Prostate gland (tissue), 2 donors: ENCODE measurements at regions not wholly inside any gene's neighbourhood (a gene's known extent, or its start where the extent isn't known, plus 50 kb on each side); places are given as distances from the start of the nearest gene placed in this dataset.

ENCODE experiments used
- DNase-seq: peaks from one replicate; pipeline ENCODE4 v3.0.0-alpha.2; 2019; ENCODE audit warnings: low spot score
- H3K27ac ChIP-seq, 2 donors: fragments of 200-600 bp; sonication (generic); 2 replicates each; pipeline ENCODE4 v1.5.1; 2017 to 2019
- H3K27me3 ChIP-seq: fragments of 200-600 bp; sonication (generic); replicated peaks from 2 replicates; pipeline ENCODE4 v1.5.1; 2019; ENCODE audit not compliant: insufficient read depth
- H3K36me3 ChIP-seq, 2 donors: fragments of 200-600 bp; sonication (generic); 1 replicate in 1 of 2; 2 replicates in 1 of 2; pipeline versions ENCODE4 v1.5.1 to v1.8.1; 2017 to 2019
- H3K4me1 ChIP-seq: fragments of 200-600 bp; sonication (generic); replicated peaks from 2 replicates; pipeline ENCODE4 v1.5.1; 2019
- H3K4me3 ChIP-seq, 2 donors: fragments of 200-600 bp; sonication (generic); 2 replicates each; pipeline ENCODE4 v1.5.1; 2017 to 2019
- H3K9me3 ChIP-seq: fragments of 200-600 bp; sonication (generic); 2 replicates; pipeline ENCODE4 v1.5.1; 2017
- POLR2A ChIP-seq: fragments of 450-650 bp; IDR thresholded peaks from one replicate; pipeline ENCODE4 v1.6.1; 2016; ENCODE audit warnings: antibody characterized with exemption, mild to moderate bottlenecking
- POLR2AphosphoS5 ChIP-seq: sonication (generic); formaldehyde crosslinking; IDR thresholded peaks from one replicate; pipeline ENCODE4 v1.6.1; 2017; ENCODE audit warnings: antibody characterized with exemption
- WGBS: methylation state at CpG from one replicate; pipeline ENCODE4 v1.1.5; 2018; 5-methylcytosine and 5-hydroxymethylcytosine counted together
- intact Hi-C: fragments of 100-400 bp; cut with DNase I; formaldehyde crosslinking; loops from one replicate; pipeline ENCODE4 v1.14.2; 2022
- TF ChIP-seq, protein P1 (sequence below), 4 experiments: fragments of 200-600 bp in 2 of 4; fragments of 450-650 bp in 2 of 4; sonication (generic) in 2 of 4; IDR thresholded peaks; 1 replicate in 3 of 4; 2 replicates in 1 of 4; pipeline ENCODE4 v1.5.1; 2016 to 2019; ENCODE audit warnings: antibody characterized with exemption in 4 of 4, mild to moderate bottlenecking in 2 of 4, moderate library complexity in 2 of 4

DNA sequence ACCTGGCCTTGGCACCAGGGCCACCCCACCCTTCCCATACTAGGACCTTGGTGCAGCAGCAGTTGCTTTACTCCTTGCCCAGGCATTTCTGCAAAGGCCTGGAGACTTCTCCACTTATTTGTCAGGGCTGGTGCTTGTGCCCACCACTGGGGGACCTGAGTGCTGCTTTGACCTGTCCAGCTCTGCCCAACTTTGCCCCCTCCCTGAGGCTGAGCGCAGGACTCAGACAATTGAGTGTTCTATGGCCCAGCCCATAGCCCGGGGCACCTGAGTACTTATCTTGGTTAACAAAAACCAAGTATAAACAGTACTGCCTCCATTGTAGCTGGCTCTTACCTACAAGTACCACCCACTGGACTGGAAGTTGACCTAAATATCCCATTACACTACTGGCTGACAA lies 406.1 kb upstream of the CHD1 start:
- WGBS: 94% methylated on average over 2 of the region's 2 CpGs
- DNase-seq: no peak
- no peaks in the 10 kb centered on the region for H3K4me1 ChIP-seq
- no peak overlapping the region for H3K27ac ChIP-seq
- no peaks in the 10 kb centered on the region for H3K36me3 ChIP-seq
- H3K27me3 ChIP-seq: no peaks in the 10 kb centered on the region
- intact Hi-C loops: no loop called here
- no peaks in the 10 kb centered on the region for H3K9me3 ChIP-seq
- no peak overlapping the region for H3K4me3 ChIP-seq
- TF ChIP-seq, protein P1, sequence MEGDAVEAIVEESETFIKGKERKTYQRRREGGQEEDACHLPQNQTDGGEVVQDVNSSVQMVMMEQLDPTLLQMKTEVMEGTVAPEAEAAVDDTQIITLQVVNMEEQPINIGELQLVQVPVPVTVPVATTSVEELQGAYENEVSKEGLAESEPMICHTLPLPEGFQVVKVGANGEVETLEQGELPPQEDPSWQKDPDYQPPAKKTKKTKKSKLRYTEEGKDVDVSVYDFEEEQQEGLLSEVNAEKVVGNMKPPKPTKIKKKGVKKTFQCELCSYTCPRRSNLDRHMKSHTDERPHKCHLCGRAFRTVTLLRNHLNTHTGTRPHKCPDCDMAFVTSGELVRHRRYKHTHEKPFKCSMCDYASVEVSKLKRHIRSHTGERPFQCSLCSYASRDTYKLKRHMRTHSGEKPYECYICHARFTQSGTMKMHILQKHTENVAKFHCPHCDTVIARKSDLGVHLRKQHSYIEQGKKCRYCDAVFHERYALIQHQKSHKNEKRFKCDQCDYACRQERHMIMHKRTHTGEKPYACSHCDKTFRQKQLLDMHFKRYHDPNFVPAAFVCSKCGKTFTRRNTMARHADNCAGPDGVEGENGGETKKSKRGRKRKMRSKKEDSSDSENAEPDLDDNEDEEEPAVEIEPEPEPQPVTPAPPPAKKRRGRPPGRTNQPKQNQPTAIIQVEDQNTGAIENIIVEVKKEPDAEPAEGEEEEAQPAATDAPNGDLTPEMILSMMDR (IDR thresholded peaks at IDR 0.05): no peak
- TF ChIP-seq POLR2AphosphoS5: no peak
- no peak for TF ChIP-seq POLR2A

DNA sequence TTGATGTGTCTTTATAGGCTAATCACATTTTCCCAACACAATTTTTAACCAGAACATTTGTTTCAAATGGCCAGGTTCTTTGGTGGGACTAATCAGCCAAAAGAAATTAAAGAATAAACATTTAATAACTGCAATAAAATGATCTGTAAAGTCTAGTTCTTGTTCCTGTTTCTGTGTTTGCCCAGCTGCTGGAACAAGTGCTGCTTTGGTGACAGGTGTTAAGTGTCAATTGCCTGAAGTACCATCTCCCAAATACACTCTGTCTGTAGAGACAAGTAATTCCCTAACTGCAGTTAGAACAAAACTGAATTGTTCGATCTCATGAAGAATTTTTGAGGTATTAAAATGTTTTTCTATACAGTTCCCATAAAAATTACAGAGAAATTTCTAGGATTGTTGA lies 402.3 kb upstream of the CHD1 start:
- no peak overlapping the region for H3K4me3 ChIP-seq
- H3K27ac ChIP-seq: no peak overlapping the region
- no peaks in the 10 kb centered on the region for H3K9me3 ChIP-seq
- H3K27me3 ChIP-seq: no peaks in the 10 kb centered on the region
- no peak for DNase-seq
- TF ChIP-seq POLR2A: no peak
- TF ChIP-seq POLR2AphosphoS5: no peak
- TF ChIP-seq, protein P1 (IDR thresholded peaks at IDR 0.05): no peak
- H3K36me3 ChIP-seq: no peaks in the 10 kb centered on the region
- no peaks in the 10 kb centered on the region for H3K4me1 ChIP-seq
- intact Hi-C loops: no loop called here
- 23% methylated on average over 1 of the region's 1 CpG for WGBS

DNA sequence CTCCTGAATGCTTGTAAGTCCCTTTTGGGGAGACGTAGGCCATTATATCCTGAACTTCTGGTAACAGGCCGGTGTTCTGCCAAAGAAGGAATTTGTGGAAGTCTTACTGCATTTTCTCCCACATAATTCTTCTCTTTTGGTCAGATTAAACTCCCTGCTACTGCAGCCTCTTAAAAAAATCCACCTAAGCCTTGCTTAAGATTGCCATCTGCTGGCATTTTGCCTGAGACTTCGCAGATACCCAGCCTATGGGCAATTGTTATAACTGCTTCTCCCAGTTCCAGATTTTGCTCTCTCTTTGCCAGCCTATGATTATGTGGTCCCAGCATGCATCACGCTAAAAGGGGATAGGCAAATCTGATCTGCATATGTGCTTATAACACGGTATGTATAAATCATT lies 391.6 kb upstream of the CHD1 start:
- Histone ChIP-seq H3K27me3 (no peaks in the 10 kb centered on the region), H3K9me3 (no peaks in the 10 kb centered on the region), H3K27ac (no peak overlapping the region), H3K4me3 (no peak overlapping the region), H3K4me1 (no peaks in the 10 kb centered on the region), H3K36me3 (no peaks in the 10 kb centered on the region)
- TF ChIP-seq, protein P1 (IDR thresholded peaks at IDR 0.05): no peak
- TF ChIP-seq POLR2A: no peak
- DNase-seq: no peak
- intact Hi-C loops: no loop called here
- 52% methylated on average over 5 of the region's 5 CpGs for WGBS

DNA sequence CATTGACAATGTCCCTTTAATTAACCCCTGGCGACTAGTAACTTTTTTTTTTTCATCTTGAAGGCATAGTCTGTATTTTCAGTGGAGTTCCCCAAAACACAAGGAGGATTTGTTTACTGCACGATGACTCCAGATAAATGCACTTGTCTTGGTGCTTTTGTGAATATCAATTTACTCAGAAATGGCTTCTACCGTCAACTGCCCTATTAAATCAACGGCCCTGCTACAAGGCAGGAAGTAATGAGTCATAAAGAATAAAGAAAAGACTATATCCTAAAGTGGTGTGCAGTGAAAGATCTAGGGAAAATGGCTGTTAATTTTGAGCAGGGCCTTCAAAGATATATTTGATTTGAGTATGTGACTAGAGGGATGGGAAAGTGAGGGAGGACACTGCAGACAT lies 388.3 kb upstream of the CHD1 start:
- 45% methylated on average over 4 of the region's 4 CpGs for WGBS
- TF ChIP-seq, protein P1 (IDR thresholded peaks at IDR 0.05): no peak
- no peak for TF ChIP-seq POLR2A
- no peak for TF ChIP-seq POLR2AphosphoS5
- Histone ChIP-seq H3K4me3 (no peak overlapping the region), H3K27me3 (no peaks in the 10 kb centered on the region), H3K27ac (no peak overlapping the region), H3K36me3 (no peaks in the 10 kb centered on the region), H3K4me1 (no peaks in the 10 kb centered on the region), H3K9me3 (no peaks in the 10 kb centered on the region)
- no peak for DNase-seq
- intact Hi-C loops: no loop called here

DNA sequence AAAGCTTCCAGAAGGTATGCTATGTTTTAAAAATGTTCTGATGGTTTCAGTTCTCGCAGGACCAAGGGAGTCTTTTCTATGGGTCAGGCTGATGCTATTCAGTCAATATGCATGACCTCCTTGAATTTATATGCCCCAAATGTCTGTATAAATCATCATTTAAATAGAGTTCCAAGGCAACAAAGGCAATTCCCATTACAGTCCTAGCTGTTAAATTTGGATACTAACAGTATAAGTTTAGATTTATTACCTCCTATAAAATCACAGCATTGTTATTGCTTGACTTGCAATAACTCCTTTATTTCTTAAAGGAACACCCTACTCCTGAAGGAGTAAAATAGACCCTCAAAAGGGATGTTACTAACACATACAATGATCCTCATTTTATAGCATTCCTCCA lies 387.7 kb upstream of the CHD1 start:
- intact Hi-C loops: no loop called here
- Histone ChIP-seq H3K27me3 (no peaks in the 10 kb centered on the region), H3K36me3 (no peaks in the 10 kb centered on the region), H3K27ac (no peak overlapping the region), H3K4me1 (no peaks in the 10 kb centered on the region), H3K4me3 (no peak overlapping the region), H3K9me3 (no peaks in the 10 kb centered on the region)
- 24% methylated on average over 1 of the region's 1 CpG for WGBS
- TF ChIP-seq POLR2A (no peak), POLR2AphosphoS5 (no peak)
- TF ChIP-seq, protein P1 (IDR thresholded peaks at IDR 0.05): no peak
- DNase-seq: no peak
